Astrocyte of the cerebellum (primary cell): ENCODE measurements at regions not wholly inside any gene's neighbourhood (a gene's known extent, or its start where the extent isn't known, plus 50 kb on each side); places are given as distances from the start of the nearest gene placed in this dataset.

Experiments used
- DNase-seq: peaks from one replicate; pipeline ENCODE4 v3.0.0-alpha.2; 2011; ENCODE audit warnings: low read depth
- H3K4me3 ChIP-seq: 2 replicates; pipeline ENCODE4 v1.5.1; 2011; ENCODE audit warnings: mild to moderate bottlenecking, low read depth, low read length, moderate library complexity
- CTCF ChIP-seq: IDR thresholded peaks from 2 replicates; pipeline ENCODE4 v1.5.1; 2012; ENCODE audit warnings: low read length, low read depth, moderate library complexity, mild to moderate bottlenecking; ENCODE audit errors: missing control alignments
- in situ Hi-C: cut with HindIII; loops from 2 replicates; pipeline ENCODE4 v1.10.0; 2017; ENCODE audit warnings: low sequenced_read_pairs

- in situ Hi-C loops, result no loop called here
- no peak for DNase-seq
- H3K4me3 ChIP-seq, result no peak overlapping the region
Observed at GRCh38 chr5:29982457-29982856, 1211.0 kb upstream of the CDH6 start.

GRCh38 chr5:29972597-29972996 is 1220.9 kb upstream of the CDH6 start:
- in situ Hi-C loops, result no loop called here
- H3K4me3 ChIP-seq, result no peak overlapping the region
- DNase-seq, result no peak
- no peak for TF ChIP-seq CTCF

More at GRCh38 chr5:29982457-29982856, 1211.0 kb upstream of the CDH6 start:
- TF ChIP-seq CTCF, result no peak

GRCh38 chr5:29963956-29964355 is 1229.5 kb upstream of the CDH6 start:
- TF ChIP-seq CTCF, result no peak
- no peak for DNase-seq
- no peak overlapping the region for H3K4me3 ChIP-seq
- in situ Hi-C loops, result no loop called here

GRCh38 chr5:29960323-29960722 is 1233.2 kb upstream of the CDH6 start:
- in situ Hi-C loops, result no loop called here
- no peak overlapping the region for H3K4me3 ChIP-seq
- DNase-seq, result no peak
- no peak for TF ChIP-seq CTCF

- in situ Hi-C loops, result no loop called here
- TF ChIP-seq CTCF, result no peak
- H3K4me3 ChIP-seq, result no peak overlapping the region
- DNase-seq, result no peak
Observed at GRCh38 chr5:29950416-29951145, 1242.9 kb upstream of the CDH6 start.

GRCh38 chr5:29949301-29949872 is 1244.1 kb upstream of the CDH6 start:
- TF ChIP-seq CTCF, result no peak
- no peak overlapping the region for H3K4me3 ChIP-seq
- in situ Hi-C loops, result no loop called here
- no peak for DNase-seq

- no peak for TF ChIP-seq CTCF
- in situ Hi-C loops, result no loop called here
- H3K4me3 ChIP-seq, result no peak overlapping the region
- DNase-seq, result no peak
Observed at GRCh38 chr5:29944327-29944726, 1249.2 kb upstream of the CDH6 start.
